Right renal cortex interstitium (tissue), 3 donors: ENCODE measurements at regions not wholly inside any gene's neighbourhood (a gene's known extent, or its start where the extent isn't known, plus 50 kb on each side); places are given as distances from the start of the nearest gene placed in this dataset.

Experiments
- DNase-seq, 3 donors: peaks; one replicate each; pipeline ENCODE4 v3.0.0-alpha.2; 2013; ENCODE audit warnings: low read depth in 3 of 3, low spot score in 2 of 3

- DNase-seq, result no peak
Observed at GRCh38 chr10:84075226-84076046, 63.9 kb upstream of the GHITM start.

GRCh38 chr10:84076047-84076388 lies 63.3 kb upstream of the GHITM start:
- DNase-seq, result no peak

GRCh38 chr10:84076540-84077195 lies 62.6 kb upstream of the GHITM start:
- no peak for DNase-seq

- no peak for DNase-seq
Observed at GRCh38 chr10:84077768-84078167, 61.5 kb upstream of the GHITM start.

GRCh38 chr10:84078771-84079170 lies 60.5 kb upstream of the GHITM start:
- DNase-seq, result no peak

- no peak for DNase-seq
Observed at GRCh38 chr10:84084342-84084741, 55.0 kb upstream of the GHITM start.

- DNase-seq, result no peak
Observed at GRCh38 chr10:84087202-84087601, 52.1 kb upstream of the GHITM start.

GRCh38 chr10:84088626-84089025 lies 50.7 kb upstream of the GHITM start:
- DNase-seq, result no peak

GRCh38 chr10:84089162-84089561 lies 50.1 kb upstream of the GHITM start:
- DNase-seq, result no peak
